ENCODE measurements at regions not wholly inside any gene's neighbourhood (a gene's known extent, or its start where the extent isn't known, plus 50 kb on each side); places are given as distances from the start of the nearest gene placed in this dataset.

GRCh38 chr10:14447094-14447839, 116.5 kb upstream of the FRMD4A start:
- H3K27me3 Mint-ChIP-seq = peaks cover 9% of the 10 kb centered on the region
- H3K9me3 ChIP-seq (ENCODE audit: control insufficient read depth, low read length, poor library complexity, severe bottlenecking) = no peaks in the 10 kb centered on the region
- H3K4me1 Mint-ChIP-seq = no peaks in the 10 kb centered on the region
- H3K4me3 Mint-ChIP-seq = no peak overlapping the region
- no peaks in the 10 kb centered on the region for H3K36me3 Mint-ChIP-seq (ENCODE audit: low read depth)
- no peak overlapping the region for H3K27ac Mint-ChIP-seq
- no peak for ATAC-seq
- DNase-seq = no peak

- H3K27me3 Mint-ChIP-seq = peaks cover 19% of the 10 kb centered on the region
- ATAC-seq = no peak
Observed at GRCh38 chr10:14439451-14440259, 108.9 kb upstream of the FRMD4A start.

GRCh38 chr10:14438576-14438975, 107.9 kb upstream of the FRMD4A start:
- no peaks in the 10 kb centered on the region for H3K9me3 ChIP-seq (ENCODE audit: control insufficient read depth, low read length, poor library complexity, severe bottlenecking)
- Mint-ChIP-seq H3K27me3 (peaks cover 20% of the 10 kb centered on the region), H3K4me3 (no peak overlapping the region), H3K27ac (no peak overlapping the region), H3K36me3 (ENCODE audit: low read depth) (peaks cover 3% of the 10 kb centered on the region), H3K4me1 (no peaks in the 10 kb centered on the region)
- DNase-seq (no peak), ATAC-seq (no peak)

More at GRCh38 chr10:14439451-14440259, 108.9 kb upstream of the FRMD4A start:
- Mint-ChIP-seq H3K4me3 (no peak overlapping the region), H3K4me1 (no peaks in the 10 kb centered on the region), H3K27ac (no peak overlapping the region), H3K36me3 (ENCODE audit: low read depth) (peaks cover 3% of the 10 kb centered on the region)
- no peak for DNase-seq
- H3K9me3 ChIP-seq (ENCODE audit: control insufficient read depth, low read length, poor library complexity, severe bottlenecking) = no peaks in the 10 kb centered on the region

- no peaks in the 10 kb centered on the region for H3K9me3 ChIP-seq (ENCODE audit: control insufficient read depth, low read length, poor library complexity, severe bottlenecking)
- ATAC-seq (no peak), DNase-seq (no peak)
- no peak overlapping the region for H3K27ac Mint-ChIP-seq
- H3K36me3 Mint-ChIP-seq (ENCODE audit: low read depth) = peaks cover 3% of the 10 kb centered on the region
- peaks cover 20% of the 10 kb centered on the region for H3K27me3 Mint-ChIP-seq
- H3K4me3 Mint-ChIP-seq = no peak overlapping the region
- no peaks in the 10 kb centered on the region for H3K4me1 Mint-ChIP-seq
Observed at GRCh38 chr10:14438057-14438456, 107.3 kb upstream of the FRMD4A start.

GRCh38 chr10:14435976-14436632, 105.4 kb upstream of the FRMD4A start:
- H3K27me3 Mint-ChIP-seq = peaks cover 14% of the 10 kb centered on the region
- H3K4me1 Mint-ChIP-seq = no peaks in the 10 kb centered on the region
- no peaks in the 10 kb centered on the region for H3K9me3 ChIP-seq (ENCODE audit: control insufficient read depth, low read length, poor library complexity, severe bottlenecking)
- no peak for ATAC-seq
- DNase-seq = no peak
- no peak overlapping the region for H3K4me3 Mint-ChIP-seq
- no peak overlapping the region for H3K27ac Mint-ChIP-seq
- peaks cover 3% of the 10 kb centered on the region for H3K36me3 Mint-ChIP-seq (ENCODE audit: low read depth)

- peaks cover 18% of the 10 kb centered on the region for H3K27me3 Mint-ChIP-seq
- no peak for ATAC-seq
- no peaks in the 10 kb centered on the region for H3K4me1 Mint-ChIP-seq
Observed at GRCh38 chr10:14433147-14433546, 102.4 kb upstream of the FRMD4A start.

GRCh38 chr10:14431868-14432267, 101.1 kb upstream of the FRMD4A start:
- Mint-ChIP-seq H3K27ac (no peak overlapping the region), H3K4me1 (no peaks in the 10 kb centered on the region), H3K4me3 (no peak overlapping the region), H3K36me3 (ENCODE audit: low read depth) (no peaks in the 10 kb centered on the region), H3K27me3 (peaks cover 20% of the 10 kb centered on the region)
- no peak for DNase-seq
- no peak for ATAC-seq
- no peaks in the 10 kb centered on the region for H3K9me3 ChIP-seq (ENCODE audit: control insufficient read depth, low read length, poor library complexity, severe bottlenecking)

More at GRCh38 chr10:14433147-14433546, 102.4 kb upstream of the FRMD4A start:
- Mint-ChIP-seq H3K4me3 (no peak overlapping the region), H3K27ac (no peak overlapping the region), H3K36me3 (ENCODE audit: low read depth) (no peaks in the 10 kb centered on the region)
- no peaks in the 10 kb centered on the region for H3K9me3 ChIP-seq (ENCODE audit: control insufficient read depth, low read length, poor library complexity, severe bottlenecking)
- no peak for DNase-seq

GRCh38 chr10:14429043-14429700, 98.4 kb upstream of the FRMD4A start:
- Mint-ChIP-seq H3K27ac (no peak overlapping the region), H3K36me3 (ENCODE audit: low read depth) (no peaks in the 10 kb centered on the region)
- DNase-seq = no peak

GRCh38 chr10:14425034-14425433, 94.3 kb upstream of the FRMD4A start:
- DNase-seq (no peak), ATAC-seq (no peak)
- no peaks in the 10 kb centered on the region for H3K4me1 Mint-ChIP-seq
- H3K9me3 ChIP-seq (ENCODE audit: control insufficient read depth, low read length, poor library complexity, severe bottlenecking) = no peaks in the 10 kb centered on the region
- no peak overlapping the region for H3K27ac Mint-ChIP-seq
- no peaks in the 10 kb centered on the region for H3K36me3 Mint-ChIP-seq (ENCODE audit: low read depth)
- no peak overlapping the region for H3K4me3 Mint-ChIP-seq
- peaks cover 29% of the 10 kb centered on the region for H3K27me3 Mint-ChIP-seq

More at GRCh38 chr10:14429043-14429700, 98.4 kb upstream of the FRMD4A start:
- no peaks in the 10 kb centered on the region for H3K9me3 ChIP-seq (ENCODE audit: control insufficient read depth, low read length, poor library complexity, severe bottlenecking)
- ATAC-seq = no peak
- Mint-ChIP-seq H3K27me3 (peaks cover 21% of the 10 kb centered on the region), H3K4me3 (no peak overlapping the region), H3K4me1 (no peaks in the 10 kb centered on the region)

GRCh38 chr10:14423111-14423744, 92.5 kb upstream of the FRMD4A start:
- Mint-ChIP-seq H3K4me3 (no peak overlapping the region), H3K4me1 (no peaks in the 10 kb centered on the region), H3K27me3 (peaks cover 29% of the 10 kb centered on the region), H3K27ac (no peak overlapping the region), H3K36me3 (ENCODE audit: low read depth) (no peaks in the 10 kb centered on the region)
- no peaks in the 10 kb centered on the region for H3K9me3 ChIP-seq (ENCODE audit: control insufficient read depth, low read length, poor library complexity, severe bottlenecking)
- DNase-seq = no peak
- ATAC-seq = no peak

- ATAC-seq (no peak), DNase-seq (no peak)
- Mint-ChIP-seq H3K27me3 (peaks cover 35% of the 10 kb centered on the region), H3K27ac (no peak overlapping the region), H3K4me3 (no peak overlapping the region), H3K4me1 (no peaks in the 10 kb centered on the region), H3K36me3 (ENCODE audit: low read depth) (no peaks in the 10 kb centered on the region)
- no peaks in the 10 kb centered on the region for H3K9me3 ChIP-seq (ENCODE audit: control insufficient read depth, low read length, poor library complexity, severe bottlenecking)
Observed at GRCh38 chr10:14422431-14422830, 91.7 kb upstream of the FRMD4A start.

- DNase-seq = no peak
- H3K27me3 Mint-ChIP-seq = peaks cover 39% of the 10 kb centered on the region
- no peak overlapping the region for H3K27ac Mint-ChIP-seq
- ATAC-seq = no peak
- no peaks in the 10 kb centered on the region for H3K9me3 ChIP-seq (ENCODE audit: control insufficient read depth, low read length, poor library complexity, severe bottlenecking)
- no peaks in the 10 kb centered on the region for H3K4me1 Mint-ChIP-seq
- H3K4me3 Mint-ChIP-seq = no peak overlapping the region
- H3K36me3 Mint-ChIP-seq (ENCODE audit: low read depth) = no peaks in the 10 kb centered on the region
Observed at GRCh38 chr10:14421941-14422340, 91.2 kb upstream of the FRMD4A start.

Measured in T-helper 17 cell (primary cell).